Astrocyte (in vitro differentiated cells and primary cell): ENCODE measurements at regions not wholly inside any gene's neighbourhood (a gene's known extent, or its start where the extent isn't known, plus 50 kb on each side); places are given as distances from the start of the nearest gene placed in this dataset.

Experiments
- DNase-seq: peaks from one replicate; pipeline ENCODE4 v3.0.0-alpha.2; 2010; ENCODE audit warnings: low read depth
- FAIRE-seq: peaks from 2 replicates; lab custom pipeline; 2011; peaks lifted over from hg19 to GRCh38; lab: Jason Lieb, UNC
- H2AFZ ChIP-seq: 2 replicates; pipeline ENCODE4 v1.6.0; 2012; ENCODE audit warnings: low read depth, low read length, inconsistent platforms
- H3K27ac ChIP-seq: 2 replicates; pipeline ENCODE4 v1.5.1; 2011; ENCODE audit warnings: low read depth, low read length, inconsistent platforms
- H3K27me3 ChIP-seq: 2 replicates; pipeline ENCODE4 v1.6.0; 2011; ENCODE audit warnings: low read length, inconsistent platforms; ENCODE audit not compliant: insufficient read depth
- H3K36me3 ChIP-seq: 2 replicates; pipeline ENCODE4 v1.5.1; 2011; ENCODE audit warnings: low read length, inconsistent platforms; ENCODE audit not compliant: insufficient read depth
- H3K4me1 ChIP-seq: 2 replicates; pipeline ENCODE4 v1.5.1; 2011; ENCODE audit warnings: low read length, inconsistent platforms; ENCODE audit not compliant: insufficient read depth
- H3K4me2 ChIP-seq: 2 replicates; pipeline ENCODE4 v1.6.0; 2012; ENCODE audit warnings: low read length, inconsistent platforms
- H3K4me3 ChIP-seq: 2 replicates; pipeline ENCODE4 v1.5.1; 2011; ENCODE audit warnings: low read depth, mild to moderate bottlenecking, low read length, inconsistent platforms; ENCODE audit not compliant: insufficient read depth
- H3K79me2 ChIP-seq: 2 replicates; pipeline ENCODE4 v1.6.0; 2012; ENCODE audit warnings: mild to moderate bottlenecking, low read length, inconsistent platforms; ENCODE audit not compliant: insufficient read depth
- H3K9ac ChIP-seq: 2 replicates; pipeline ENCODE4 v1.6.0; 2012; ENCODE audit warnings: mild to moderate bottlenecking, low read length, inconsistent platforms
- H3K9me3 ChIP-seq: 2 replicates; pipeline ENCODE4 v1.5.1; 2012; ENCODE audit warnings: low read depth, mild to moderate bottlenecking, low read length, inconsistent platforms; ENCODE audit not compliant: insufficient read depth
- H4K20me1 ChIP-seq: 2 replicates; pipeline ENCODE4 v1.6.0; 2012; ENCODE audit warnings: low read length, inconsistent platforms; ENCODE audit not compliant: insufficient read depth
- H3K27ac Mint-ChIP-seq: one replicate; pipeline ENCODE4 v1.8.0; 2021; ENCODE audit warnings: mild to moderate bottlenecking, mixed read lengths; ENCODE audit not compliant: unreplicated experiment
- H3K27me3 Mint-ChIP-seq: one replicate; pipeline ENCODE4 v1.8.0; 2021; ENCODE audit warnings: low read depth, mixed read lengths; ENCODE audit not compliant: unreplicated experiment
- H3K36me3 Mint-ChIP-seq: one replicate; pipeline ENCODE4 v1.8.0; 2021; ENCODE audit warnings: low read depth, mixed read lengths; ENCODE audit not compliant: unreplicated experiment
- H3K4me1 Mint-ChIP-seq: one replicate; pipeline ENCODE4 v1.8.0; 2021; ENCODE audit warnings: low read depth, mixed read lengths; ENCODE audit not compliant: unreplicated experiment
- H3K4me3 Mint-ChIP-seq: one replicate; pipeline ENCODE4 v1.8.0; 2021; ENCODE audit warnings: mild to moderate bottlenecking, moderate library complexity, mixed read lengths; ENCODE audit not compliant: unreplicated experiment
- H3K9me3 Mint-ChIP-seq: one replicate; pipeline ENCODE4 v1.8.0; 2021; ENCODE audit warnings: mild to moderate bottlenecking, mixed read lengths; ENCODE audit not compliant: unreplicated experiment
- CTCF ChIP-seq: IDR thresholded peaks from 2 replicates; pipeline ENCODE4 v1.5.1; 2011; ENCODE audit warnings: low read depth, mild to moderate bottlenecking, inconsistent platforms, low read length, moderate library complexity; ENCODE audit not compliant: insufficient read depth
- EZH2 ChIP-seq: IDR thresholded peaks from 2 replicates; pipeline ENCODE4 v1.6.1; 2012; ENCODE audit warnings: mild to moderate bottlenecking, low read length, inconsistent platforms; ENCODE audit not compliant: insufficient read depth

GRCh38 chr11:25741886-25742285 is 590.0 kb upstream of the ANO3 start:
- H3K9me3 ChIP-seq = peaks cover 3% of the 10 kb centered on the region
- H3K9me3 Mint-ChIP-seq = no peaks in the 10 kb centered on the region
- H3K4me3 Mint-ChIP-seq = no peak overlapping the region
- no peak for TF ChIP-seq EZH2
- TF ChIP-seq CTCF = no peak
- no peak overlapping the region for H3K4me2 ChIP-seq
- no peaks in the 10 kb centered on the region for H3K27me3 ChIP-seq
- no peaks in the 10 kb centered on the region for H4K20me1 ChIP-seq
- DNase-seq (no peak), FAIRE-seq (no peak)
- no peaks in the 10 kb centered on the region for H3K4me1 ChIP-seq
- no peak overlapping the region for H3K9ac ChIP-seq
- H3K36me3 Mint-ChIP-seq = no peaks in the 10 kb centered on the region
- H3K4me1 Mint-ChIP-seq = no peaks in the 10 kb centered on the region
- H3K27ac ChIP-seq = no peak overlapping the region
- no peak overlapping the region for H3K4me3 ChIP-seq
- H3K27ac Mint-ChIP-seq = no peak overlapping the region
- no peak overlapping the region for H2AFZ ChIP-seq
- H3K27me3 Mint-ChIP-seq = no peaks in the 10 kb centered on the region
- no peaks in the 10 kb centered on the region for H3K36me3 ChIP-seq
- no peaks in the 10 kb centered on the region for H3K79me2 ChIP-seq

- no peaks in the 10 kb centered on the region for H3K79me2 ChIP-seq
- no peaks in the 10 kb centered on the region for H3K27me3 ChIP-seq
- H3K4me3 Mint-ChIP-seq = no peak overlapping the region
- no peaks in the 10 kb centered on the region for H3K27me3 Mint-ChIP-seq
- H3K4me1 Mint-ChIP-seq = no peaks in the 10 kb centered on the region
- H3K9me3 Mint-ChIP-seq = no peaks in the 10 kb centered on the region
- H3K4me3 ChIP-seq = no peak overlapping the region
- FAIRE-seq (no peak), DNase-seq (no peak)
- H3K9me3 ChIP-seq = peaks cover 3% of the 10 kb centered on the region
- no peaks in the 10 kb centered on the region for H3K4me1 ChIP-seq
- no peak overlapping the region for H3K27ac ChIP-seq
- H2AFZ ChIP-seq = no peak overlapping the region
- TF ChIP-seq CTCF (no peak), EZH2 (no peak)
- H3K4me2 ChIP-seq = no peak overlapping the region
- no peak overlapping the region for H3K9ac ChIP-seq
- no peaks in the 10 kb centered on the region for H4K20me1 ChIP-seq
- no peak overlapping the region for H3K27ac Mint-ChIP-seq
- H3K36me3 ChIP-seq = no peaks in the 10 kb centered on the region
- H3K36me3 Mint-ChIP-seq = no peaks in the 10 kb centered on the region
Measured at GRCh38 chr11:25742800-25743199, 589.1 kb upstream of the ANO3 start.

- Mint-ChIP-seq H3K4me3 (no peak overlapping the region), H3K36me3 (no peaks in the 10 kb centered on the region), H3K4me1 (no peaks in the 10 kb centered on the region), H3K27ac (no peak overlapping the region), H3K9me3 (peaks cover 9% of the 10 kb centered on the region), H3K27me3 (no peaks in the 10 kb centered on the region)
- TF ChIP-seq EZH2 (no peak), CTCF (no peak)
- DNase-seq (no peak), FAIRE-seq (no peak)
- Histone ChIP-seq H4K20me1 (no peaks in the 10 kb centered on the region), H3K9ac (no peak overlapping the region), H3K27ac (no peak overlapping the region), H3K9me3 (no peaks in the 10 kb centered on the region), H3K79me2 (no peaks in the 10 kb centered on the region), H3K4me3 (no peak overlapping the region), H2AFZ (no peak overlapping the region), H3K4me2 (no peak overlapping the region), H3K36me3 (no peaks in the 10 kb centered on the region), H3K4me1 (no peaks in the 10 kb centered on the region), H3K27me3 (no peaks in the 10 kb centered on the region)
Measured at GRCh38 chr11:25755381-25755780, 576.5 kb upstream of the ANO3 start.
